Ureter (tissue), 1 donor: ENCODE measurements at regions not wholly inside any gene's neighbourhood (a gene's known extent, or its start where the extent isn't known, plus 50 kb on each side); places are given as distances from the start of the nearest gene placed in this dataset.

Experiments used
- DNase-seq: peaks from one replicate; pipeline ENCODE4 v3.0.0-alpha.2; 2020; ENCODE audit warnings: low spot score
- donor health status: DM: yes; HTN: yes; CAD: no.

DNA sequence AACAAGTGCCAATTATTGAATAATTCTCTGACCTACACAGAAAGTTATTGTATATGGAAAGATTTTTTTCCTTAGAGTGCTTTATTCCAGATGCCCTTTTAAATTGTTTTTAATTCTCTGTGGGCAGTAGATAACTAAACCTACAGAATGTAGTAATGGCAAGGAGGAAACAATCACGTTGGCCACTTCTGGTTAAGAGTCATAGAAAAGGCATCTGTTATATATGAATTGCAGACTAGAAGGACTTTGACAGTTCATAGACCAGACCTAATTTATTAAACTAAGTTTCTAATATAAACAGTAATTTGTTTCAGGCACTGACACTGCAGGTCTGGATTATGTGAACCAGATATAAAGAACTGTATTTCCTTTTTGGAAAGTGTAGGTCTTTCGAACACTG is 607.5 kb downstream of the PLCL1 start:
- no peak for DNase-seq

DNA sequence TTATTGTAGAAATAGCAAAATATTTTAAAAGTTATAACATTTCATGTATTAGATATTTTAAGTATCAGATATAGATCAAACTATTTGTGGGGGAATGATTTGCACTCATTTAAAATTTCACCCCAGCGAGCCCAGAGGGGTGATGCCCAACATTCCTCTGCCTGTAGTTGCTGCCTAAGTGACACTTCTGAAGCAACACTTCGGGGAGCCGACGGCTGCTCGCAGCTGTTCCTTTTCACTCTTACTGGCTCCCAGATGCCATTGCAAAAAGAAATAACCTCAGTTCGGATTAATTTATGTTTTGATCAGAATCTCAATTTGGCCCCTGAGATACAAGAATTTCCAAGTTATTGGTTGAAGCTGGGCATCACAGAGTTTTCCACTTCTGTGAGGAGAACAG is 603.8 kb downstream of the PLCL1 start:
- DNase-seq: no peak

DNA sequence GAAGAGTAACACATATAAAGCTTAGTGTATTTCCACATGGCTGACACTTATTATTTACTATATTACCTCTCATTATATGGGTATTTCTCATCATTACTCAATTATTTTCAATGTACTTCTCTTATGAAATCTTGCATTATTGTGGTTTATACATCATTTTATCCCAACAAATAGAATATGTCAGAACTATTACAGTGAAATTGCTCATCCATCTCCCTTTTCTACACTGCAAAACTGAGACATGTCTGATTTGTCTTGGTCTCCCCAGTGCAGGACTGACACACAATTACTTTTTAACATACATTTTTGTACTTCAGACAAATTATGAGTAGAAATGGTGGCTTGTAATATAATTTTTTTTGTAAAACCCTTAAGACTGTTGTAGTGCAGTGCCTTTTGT is 600.9 kb downstream of the PLCL1 start:
- no peak for DNase-seq

DNA sequence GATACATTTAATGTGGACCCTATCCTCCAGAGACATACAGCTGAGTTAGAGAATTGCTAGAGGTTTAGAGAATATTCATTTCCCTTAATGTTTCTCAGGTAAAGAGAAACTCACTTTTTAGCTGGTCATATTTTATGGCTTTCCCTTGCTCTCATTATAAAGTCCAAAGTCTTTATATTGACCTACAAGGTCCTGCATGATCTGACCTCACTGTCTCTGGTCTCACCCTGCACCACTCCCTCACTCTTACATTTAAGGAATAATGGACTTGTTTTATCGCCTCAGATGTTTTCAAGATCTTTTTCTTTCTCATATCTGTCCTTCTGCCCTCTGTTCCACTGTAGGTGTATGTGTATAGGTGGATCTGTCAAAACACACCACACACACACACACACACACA is 597.3 kb downstream of the PLCL1 start:
- no peak for DNase-seq

DNA sequence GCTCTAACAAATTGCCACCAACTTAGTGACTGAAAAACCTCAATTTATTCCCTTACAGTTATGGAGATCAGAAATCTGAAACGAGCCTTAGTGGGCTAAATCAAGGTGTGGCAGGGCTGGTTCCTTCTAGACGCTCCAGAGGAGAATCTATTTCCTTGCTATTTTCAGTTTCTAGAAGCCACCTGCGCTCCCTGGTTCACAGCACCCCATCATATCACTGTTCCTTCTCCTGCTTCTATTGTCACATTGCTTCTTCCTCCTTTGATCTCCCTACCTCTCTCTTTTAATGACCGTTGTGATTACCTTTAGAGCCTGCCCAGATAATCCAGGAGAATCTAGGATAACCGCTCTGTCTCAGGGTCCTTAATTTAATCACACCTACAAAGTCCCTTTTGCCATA is 596.6 kb downstream of the PLCL1 start:
- DNase-seq: no peak

GRCh38 chr2:198394208-198394607 is 589.8 kb downstream of the PLCL1 start:
- DNase-seq: no peak

- no peak for DNase-seq
Observed at GRCh38 chr2:198390670-198391069, 586.3 kb downstream of the PLCL1 start.

GRCh38 chr2:198387677-198388076 is 583.3 kb downstream of the PLCL1 start:
- DNase-seq: no peak

GRCh38 chr2:198385856-198386255 is 581.5 kb downstream of the PLCL1 start:
- no peak for DNase-seq

GRCh38 chr2:198385326-198385725 is 580.9 kb downstream of the PLCL1 start:
- DNase-seq: no peak

DNA sequence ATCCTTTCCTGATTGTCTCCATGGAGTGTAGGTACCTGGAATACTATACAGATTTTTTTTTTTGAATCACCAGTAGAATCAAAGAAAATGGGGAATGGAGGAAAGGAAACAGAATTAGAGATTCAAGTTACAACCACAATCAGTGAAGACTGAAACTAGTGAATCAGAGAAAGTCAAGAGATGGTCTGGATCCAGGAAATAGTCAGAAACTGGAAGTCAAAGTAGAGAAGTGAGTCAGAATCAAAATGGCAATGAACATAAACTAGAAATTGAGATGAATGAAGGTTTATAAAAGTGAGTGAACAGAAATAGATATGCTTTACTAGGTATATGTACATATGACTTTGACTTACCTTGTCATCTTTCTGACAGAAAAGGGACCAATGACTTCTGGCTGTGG is 579.0 kb downstream of the PLCL1 start:
- DNase-seq: no peak

GRCh38 chr2:198382811-198383210 is 578.4 kb downstream of the PLCL1 start:
- no peak for DNase-seq

DNA sequence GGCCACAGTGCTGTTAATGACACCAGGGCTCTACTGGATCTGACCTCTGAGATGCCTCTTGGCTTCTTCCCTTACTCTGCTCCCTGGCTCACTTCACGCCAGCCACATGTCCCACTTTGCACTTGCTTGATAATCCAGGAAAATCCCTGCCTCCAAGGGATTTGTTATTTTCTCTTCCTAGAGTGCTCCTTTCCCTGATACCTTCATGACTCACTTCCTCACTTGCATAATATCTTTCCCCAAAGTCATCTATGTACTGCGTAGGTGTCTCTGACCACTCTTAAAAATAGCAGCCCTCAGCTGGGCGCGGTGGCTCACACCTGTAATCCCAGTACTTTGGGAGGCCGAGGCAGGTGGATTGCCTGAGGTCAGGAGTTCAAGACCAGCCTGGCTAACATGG is 572.3 kb downstream of the PLCL1 start:
- no peak for DNase-seq

GRCh38 chr2:198375083-198375410 is 570.7 kb downstream of the PLCL1 start:
- no peak for DNase-seq

GRCh38 chr2:198374375-198375082 is 570.1 kb downstream of the PLCL1 start:
- no peak for DNase-seq

GRCh38 chr2:198371921-198372543 is 567.6 kb downstream of the PLCL1 start:
- DNase-seq: no peak

DNA sequence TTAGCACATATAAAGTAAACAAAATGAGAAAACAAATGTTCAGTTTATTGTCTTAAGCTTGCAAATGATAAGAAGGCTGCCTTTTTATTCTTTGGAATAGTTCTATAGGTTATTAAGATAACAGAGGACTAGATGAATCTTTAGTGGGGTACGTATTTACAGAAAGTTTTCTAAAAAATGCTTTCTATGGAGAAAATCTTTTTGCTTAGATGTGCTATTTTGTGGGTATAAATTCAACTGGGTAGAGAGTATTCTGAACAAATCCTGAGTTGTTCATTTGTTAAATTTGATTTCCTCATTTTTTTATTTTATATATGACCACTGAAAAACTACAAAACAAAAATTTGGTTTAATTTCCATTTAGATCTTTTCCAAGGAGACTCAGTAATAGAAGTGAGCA is 566.9 kb downstream of the PLCL1 start:
- DNase-seq: no peak

GRCh38 chr2:198368089-198368488 is 563.7 kb downstream of the PLCL1 start:
- DNase-seq: no peak

DNA sequence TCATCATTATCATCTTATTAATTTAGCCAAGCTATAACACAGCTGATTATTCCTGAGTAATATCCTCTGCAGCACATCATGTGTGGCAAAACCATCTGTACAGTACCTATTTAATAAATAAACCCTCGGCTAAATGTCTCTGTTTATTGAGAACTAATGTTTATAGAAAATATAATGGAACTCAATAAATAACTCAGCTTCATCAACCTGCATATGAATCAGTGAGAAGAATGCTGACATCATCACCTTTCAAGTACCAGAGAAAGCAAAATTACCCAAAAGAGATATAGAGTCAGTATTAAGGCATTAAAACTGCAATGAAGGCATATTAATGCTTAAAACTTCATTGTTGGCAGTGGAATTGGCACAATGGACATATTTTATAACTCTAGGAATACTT is 558.3 kb downstream of the PLCL1 start:
- no peak for DNase-seq

DNA sequence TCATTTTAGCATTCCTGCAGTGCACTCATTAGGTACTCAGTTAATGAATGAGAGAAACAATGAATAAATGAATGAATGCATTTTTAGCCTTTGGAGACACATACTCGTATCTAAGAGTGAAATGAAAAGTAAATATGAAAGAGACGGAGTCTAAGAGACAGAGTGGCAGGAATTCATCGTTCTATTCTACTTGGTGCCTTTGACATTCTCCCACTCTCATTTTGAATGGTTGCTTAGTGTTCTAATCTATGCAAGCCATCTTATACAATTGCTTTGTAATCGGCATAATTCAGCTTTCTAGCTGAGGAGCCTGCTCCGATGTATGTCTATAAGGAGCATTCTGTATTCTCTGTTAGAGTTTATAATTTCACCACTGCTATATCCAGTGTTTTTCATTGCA is 554.9 kb downstream of the PLCL1 start:
- DNase-seq: no peak

- no peak for DNase-seq
Observed at GRCh38 chr2:198356157-198356556, 551.8 kb downstream of the PLCL1 start.

DNA sequence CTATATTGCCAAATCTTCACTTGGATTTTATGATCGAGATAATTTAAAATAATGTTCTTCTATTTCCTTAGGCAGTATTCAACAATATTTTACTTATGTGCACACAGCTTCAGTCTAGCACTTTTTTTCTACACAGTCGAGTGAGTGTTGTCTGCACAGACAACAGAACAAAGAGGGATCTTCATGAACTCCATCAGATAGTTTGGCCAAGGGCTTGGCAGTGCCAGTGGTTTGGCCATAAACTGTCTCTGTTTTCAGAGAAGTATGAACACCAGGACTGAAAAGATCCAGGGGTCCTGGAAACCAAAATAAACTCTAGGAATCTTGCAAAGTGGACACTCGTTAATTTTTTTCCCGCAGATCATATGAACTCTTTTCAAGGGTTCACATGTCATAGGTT is 547.3 kb downstream of the PLCL1 start:
- no peak for DNase-seq

DNA sequence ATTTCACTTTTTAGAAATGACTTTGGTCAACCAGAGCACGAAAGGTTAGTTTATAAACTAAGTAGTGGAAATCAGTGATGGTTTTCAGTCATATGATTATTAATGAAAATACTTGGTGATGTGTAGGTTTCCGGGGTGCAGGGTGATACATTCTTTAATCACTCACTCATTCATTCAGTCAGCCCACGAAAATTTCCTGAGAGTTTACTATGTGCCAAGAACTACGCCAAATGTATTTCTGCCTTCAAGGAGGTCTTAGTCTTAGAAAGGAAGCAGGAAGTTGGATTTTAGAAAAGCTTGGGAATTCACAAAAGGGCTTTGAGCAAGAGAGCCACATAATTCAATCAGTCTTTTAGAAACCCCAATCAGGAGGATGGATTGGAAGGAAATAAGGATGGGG is 543.6 kb downstream of the PLCL1 start:
- no peak for DNase-seq

DNA sequence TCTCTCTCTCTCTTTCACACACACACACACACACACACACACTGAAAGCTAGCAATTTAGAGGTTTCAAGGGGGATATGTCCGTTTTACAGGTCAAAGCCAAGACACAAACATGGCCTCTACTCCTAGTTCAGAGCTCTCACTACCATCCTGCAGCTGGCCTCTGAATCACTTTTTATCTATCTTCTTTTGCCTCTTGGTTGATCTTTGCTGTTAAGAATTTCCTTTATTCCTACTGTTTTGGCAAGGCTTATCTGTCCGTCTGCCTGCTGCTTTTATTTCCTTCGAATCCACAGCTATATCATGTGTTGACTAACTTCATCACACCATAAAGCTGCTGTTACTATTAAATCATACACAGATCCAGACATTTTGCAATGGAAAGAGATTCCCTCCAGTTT is 543.0 kb downstream of the PLCL1 start:
- DNase-seq: no peak
